ENCODE measurements at regions not wholly inside any gene's neighbourhood (a gene's known extent, or its start where the extent isn't known, plus 50 kb on each side); places are given as distances from the start of the nearest gene placed in this dataset.

DNA sequence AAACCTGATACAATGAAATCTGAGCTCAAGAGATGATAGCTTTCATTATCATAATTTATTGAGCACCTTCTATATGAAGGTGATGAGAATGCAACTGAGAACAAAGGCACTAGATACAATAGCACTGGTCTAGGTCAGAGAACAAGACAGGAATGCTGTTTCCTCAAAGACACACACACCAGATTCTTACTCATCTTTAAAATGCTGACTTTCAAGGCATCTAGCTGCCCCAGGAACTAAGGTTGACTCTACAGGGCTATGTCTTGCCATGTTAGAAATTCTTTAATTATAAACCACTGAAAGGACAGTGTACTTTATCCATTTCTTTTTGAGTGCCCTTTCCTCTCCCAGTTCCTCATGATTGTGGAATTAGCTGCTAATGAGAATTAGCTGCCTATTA lies 195.4 kb upstream of the RMST start:
- TF ChIP-seq, protein P1, sequence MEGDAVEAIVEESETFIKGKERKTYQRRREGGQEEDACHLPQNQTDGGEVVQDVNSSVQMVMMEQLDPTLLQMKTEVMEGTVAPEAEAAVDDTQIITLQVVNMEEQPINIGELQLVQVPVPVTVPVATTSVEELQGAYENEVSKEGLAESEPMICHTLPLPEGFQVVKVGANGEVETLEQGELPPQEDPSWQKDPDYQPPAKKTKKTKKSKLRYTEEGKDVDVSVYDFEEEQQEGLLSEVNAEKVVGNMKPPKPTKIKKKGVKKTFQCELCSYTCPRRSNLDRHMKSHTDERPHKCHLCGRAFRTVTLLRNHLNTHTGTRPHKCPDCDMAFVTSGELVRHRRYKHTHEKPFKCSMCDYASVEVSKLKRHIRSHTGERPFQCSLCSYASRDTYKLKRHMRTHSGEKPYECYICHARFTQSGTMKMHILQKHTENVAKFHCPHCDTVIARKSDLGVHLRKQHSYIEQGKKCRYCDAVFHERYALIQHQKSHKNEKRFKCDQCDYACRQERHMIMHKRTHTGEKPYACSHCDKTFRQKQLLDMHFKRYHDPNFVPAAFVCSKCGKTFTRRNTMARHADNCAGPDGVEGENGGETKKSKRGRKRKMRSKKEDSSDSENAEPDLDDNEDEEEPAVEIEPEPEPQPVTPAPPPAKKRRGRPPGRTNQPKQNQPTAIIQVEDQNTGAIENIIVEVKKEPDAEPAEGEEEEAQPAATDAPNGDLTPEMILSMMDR (IDR thresholded peaks at IDR 0.05; ENCODE audit: poor library complexity, severe bottlenecking): no peak
- TF ChIP-seq, protein P2, sequence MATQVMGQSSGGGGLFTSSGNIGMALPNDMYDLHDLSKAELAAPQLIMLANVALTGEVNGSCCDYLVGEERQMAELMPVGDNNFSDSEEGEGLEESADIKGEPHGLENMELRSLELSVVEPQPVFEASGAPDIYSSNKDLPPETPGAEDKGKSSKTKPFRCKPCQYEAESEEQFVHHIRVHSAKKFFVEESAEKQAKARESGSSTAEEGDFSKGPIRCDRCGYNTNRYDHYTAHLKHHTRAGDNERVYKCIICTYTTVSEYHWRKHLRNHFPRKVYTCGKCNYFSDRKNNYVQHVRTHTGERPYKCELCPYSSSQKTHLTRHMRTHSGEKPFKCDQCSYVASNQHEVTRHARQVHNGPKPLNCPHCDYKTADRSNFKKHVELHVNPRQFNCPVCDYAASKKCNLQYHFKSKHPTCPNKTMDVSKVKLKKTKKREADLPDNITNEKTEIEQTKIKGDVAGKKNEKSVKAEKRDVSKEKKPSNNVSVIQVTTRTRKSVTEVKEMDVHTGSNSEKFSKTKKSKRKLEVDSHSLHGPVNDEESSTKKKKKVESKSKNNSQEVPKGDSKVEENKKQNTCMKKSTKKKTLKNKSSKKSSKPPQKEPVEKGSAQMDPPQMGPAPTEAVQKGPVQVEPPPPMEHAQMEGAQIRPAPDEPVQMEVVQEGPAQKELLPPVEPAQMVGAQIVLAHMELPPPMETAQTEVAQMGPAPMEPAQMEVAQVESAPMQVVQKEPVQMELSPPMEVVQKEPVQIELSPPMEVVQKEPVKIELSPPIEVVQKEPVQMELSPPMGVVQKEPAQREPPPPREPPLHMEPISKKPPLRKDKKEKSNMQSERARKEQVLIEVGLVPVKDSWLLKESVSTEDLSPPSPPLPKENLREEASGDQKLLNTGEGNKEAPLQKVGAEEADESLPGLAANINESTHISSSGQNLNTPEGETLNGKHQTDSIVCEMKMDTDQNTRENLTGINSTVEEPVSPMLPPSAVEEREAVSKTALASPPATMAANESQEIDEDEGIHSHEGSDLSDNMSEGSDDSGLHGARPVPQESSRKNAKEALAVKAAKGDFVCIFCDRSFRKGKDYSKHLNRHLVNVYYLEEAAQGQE (IDR thresholded peaks at IDR 0.05; ENCODE audit: borderline replicate concordance): no peak
- no peak for TF ChIP-seq TAF1 (IDR thresholded peaks at IDR 0.05; ENCODE audit: low read depth)
- TF ChIP-seq POLR2AphosphoS5 (IDR thresholded peaks at IDR 0.05): no peak
- no peak for TF ChIP-seq SMC3 (conservative IDR thresholded peaks at IDR 0.05; ENCODE audit: poor library complexity)
- TF ChIP-seq RAD21 (conservative IDR thresholded peaks at IDR 0.05): no peak
- no peak for TF ChIP-seq EP300 (conservative IDR thresholded peaks at IDR 0.05; ENCODE audit: poor library complexity, severe bottlenecking)
- TF ChIP-seq EZH2 (IDR thresholded peaks at IDR 0.05; ENCODE audit: borderline replicate concordance, insufficient read depth, low read length, poor library complexity, severe bottlenecking): no peak
- TF ChIP-seq MXI1 (conservative IDR thresholded peaks at IDR 0.05; ENCODE audit: poor library complexity, severe bottlenecking): no peak
- Histone ChIP-seq H2AFZ (ENCODE audit: low read depth, low read length) (no peak overlapping the region), H3K9me3 (ENCODE audit: low read length) (no peaks in the 10 kb centered on the region), H3F3A (ENCODE audit: insufficient read depth, low read length, poor library complexity, severe bottlenecking) (no peaks in the 10 kb centered on the region), H3K9me2 (ENCODE audit: insufficient read depth, low read length) (no peaks in the 10 kb centered on the region), H3K27me3 (ENCODE audit: insufficient read depth, low read depth, low read length) (no peaks in the 10 kb centered on the region), H3K36me3 (ENCODE audit: insufficient read depth, low read length) (no peaks in the 10 kb centered on the region), H3K9ac (ENCODE audit: low read length) (no peak overlapping the region), H3K27ac (ENCODE audit: low read length) (no peak overlapping the region), H3K79me2 (replicated peaks; ENCODE audit: insufficient read depth, low read length) (no peaks in the 10 kb centered on the region), H3K4me3 (ENCODE audit: low read length) (no peak overlapping the region), H4K20me1 (ENCODE audit: insufficient read depth) (no peaks in the 10 kb centered on the region), H3K4me2 (ENCODE audit: low read length) (no peak overlapping the region)

DNA sequence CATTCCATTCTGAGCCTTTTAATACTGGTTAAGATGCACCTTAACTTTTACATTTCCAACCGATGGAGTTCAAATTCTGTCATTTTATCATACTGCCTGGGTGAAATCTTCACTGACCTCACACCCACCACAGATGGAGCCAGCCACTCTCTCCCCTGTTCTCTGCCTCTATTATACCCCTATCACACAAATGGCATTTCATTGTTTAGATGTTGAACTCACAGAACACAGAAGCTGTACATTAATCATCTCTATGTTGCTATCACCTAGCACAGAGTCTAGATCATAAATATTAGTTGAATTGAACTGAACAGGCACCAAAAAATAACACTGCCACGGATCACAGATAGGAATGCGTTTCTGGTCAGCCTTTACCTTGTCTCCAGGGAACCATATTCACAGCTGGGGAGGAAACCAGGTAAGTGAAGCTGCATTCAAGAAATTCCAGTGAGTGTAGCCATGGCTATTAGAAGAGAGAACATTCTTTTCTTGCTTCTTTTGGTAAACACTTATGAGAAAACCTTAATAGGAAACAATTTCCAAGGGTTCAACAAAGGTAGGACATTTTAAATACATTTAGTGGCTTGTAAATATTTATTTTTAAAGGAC lies 194.9 kb upstream of the RMST start:
- H3K9me3 ChIP-seq (ENCODE audit: low read length): no peaks in the 10 kb centered on the region
- no peak overlapping the region for H3K27ac ChIP-seq (ENCODE audit: low read length)
- H3F3A ChIP-seq (ENCODE audit: insufficient read depth, low read length, poor library complexity, severe bottlenecking): no peaks in the 10 kb centered on the region
- H3K9ac ChIP-seq (ENCODE audit: low read length): no peak overlapping the region
- no peak overlapping the region for H2AFZ ChIP-seq (ENCODE audit: low read depth, low read length)
- H3K27me3 ChIP-seq (ENCODE audit: insufficient read depth, low read depth, low read length): no peaks in the 10 kb centered on the region
- no peaks in the 10 kb centered on the region for H3K9me2 ChIP-seq (ENCODE audit: insufficient read depth, low read length)
- H3K4me3 ChIP-seq (ENCODE audit: low read length): no peak overlapping the region
- TF ChIP-seq EZH2 (IDR thresholded peaks at IDR 0.05; ENCODE audit: borderline replicate concordance, insufficient read depth, low read length, poor library complexity, severe bottlenecking): no peak
- TF ChIP-seq RAD21 (conservative IDR thresholded peaks at IDR 0.05): no peak
- TF ChIP-seq TAF1 (IDR thresholded peaks at IDR 0.05; ENCODE audit: low read depth): no peak
- TF ChIP-seq, protein P2 (IDR thresholded peaks at IDR 0.05; ENCODE audit: borderline replicate concordance): no peak
- TF ChIP-seq MXI1 (conservative IDR thresholded peaks at IDR 0.05; ENCODE audit: poor library complexity, severe bottlenecking): no peak
- TF ChIP-seq SMC3 (conservative IDR thresholded peaks at IDR 0.05; ENCODE audit: poor library complexity): no peak
- TF ChIP-seq, protein P1 (IDR thresholded peaks at IDR 0.05; ENCODE audit: poor library complexity, severe bottlenecking): no peak
- TF ChIP-seq EP300 (conservative IDR thresholded peaks at IDR 0.05; ENCODE audit: poor library complexity, severe bottlenecking): no peak
- TF ChIP-seq POLR2AphosphoS5 (IDR thresholded peaks at IDR 0.05): no peak
- H3K4me2 ChIP-seq (ENCODE audit: low read length): no peak overlapping the region
- H3K36me3 ChIP-seq (ENCODE audit: insufficient read depth, low read length): no peaks in the 10 kb centered on the region
- H3K79me2 ChIP-seq (replicated peaks; ENCODE audit: insufficient read depth, low read length): no peaks in the 10 kb centered on the region
- H4K20me1 ChIP-seq (ENCODE audit: insufficient read depth): no peaks in the 10 kb centered on the region

Data from neural cell (in vitro differentiated cells).